ENCODE measurements at regions not wholly inside any gene's neighbourhood (a gene's known extent, or its start where the extent isn't known, plus 50 kb on each side); places are given as distances from the start of the nearest gene placed in this dataset.

DNA sequence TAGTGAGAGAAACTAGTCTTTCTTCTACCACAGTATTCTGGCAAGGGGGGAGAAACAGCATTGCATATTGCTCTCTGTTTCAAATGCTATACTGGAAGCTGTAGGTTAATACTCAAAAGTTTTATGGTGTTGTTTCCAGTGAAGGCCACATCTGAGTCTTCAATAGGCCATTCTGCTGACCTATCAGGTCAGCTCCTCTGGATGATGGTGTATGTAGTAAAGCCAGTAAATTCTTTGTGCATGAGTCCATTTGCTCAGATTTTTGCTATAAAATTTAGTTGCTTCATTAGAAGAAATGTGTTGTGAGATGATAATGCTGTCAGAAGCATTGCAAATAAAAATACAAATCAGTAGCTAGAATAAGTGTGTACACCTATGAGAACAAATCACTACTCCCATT, 64.9 kb upstream of the RBMS3 start:
- no peak for TF ChIP-seq EZH2 (IDR thresholded peaks at IDR 0.05; ENCODE audit: borderline replicate concordance, low read length)
- TF ChIP-seq, protein P1, sequence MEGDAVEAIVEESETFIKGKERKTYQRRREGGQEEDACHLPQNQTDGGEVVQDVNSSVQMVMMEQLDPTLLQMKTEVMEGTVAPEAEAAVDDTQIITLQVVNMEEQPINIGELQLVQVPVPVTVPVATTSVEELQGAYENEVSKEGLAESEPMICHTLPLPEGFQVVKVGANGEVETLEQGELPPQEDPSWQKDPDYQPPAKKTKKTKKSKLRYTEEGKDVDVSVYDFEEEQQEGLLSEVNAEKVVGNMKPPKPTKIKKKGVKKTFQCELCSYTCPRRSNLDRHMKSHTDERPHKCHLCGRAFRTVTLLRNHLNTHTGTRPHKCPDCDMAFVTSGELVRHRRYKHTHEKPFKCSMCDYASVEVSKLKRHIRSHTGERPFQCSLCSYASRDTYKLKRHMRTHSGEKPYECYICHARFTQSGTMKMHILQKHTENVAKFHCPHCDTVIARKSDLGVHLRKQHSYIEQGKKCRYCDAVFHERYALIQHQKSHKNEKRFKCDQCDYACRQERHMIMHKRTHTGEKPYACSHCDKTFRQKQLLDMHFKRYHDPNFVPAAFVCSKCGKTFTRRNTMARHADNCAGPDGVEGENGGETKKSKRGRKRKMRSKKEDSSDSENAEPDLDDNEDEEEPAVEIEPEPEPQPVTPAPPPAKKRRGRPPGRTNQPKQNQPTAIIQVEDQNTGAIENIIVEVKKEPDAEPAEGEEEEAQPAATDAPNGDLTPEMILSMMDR (IDR thresholded peaks at IDR 0.05; ENCODE audit: low read length) = no peak
